ENCODE measurements at regions not wholly inside any gene's neighbourhood (a gene's known extent, or its start where the extent isn't known, plus 50 kb on each side); places are given as distances from the start of the nearest gene placed in this dataset.
"Not testable (repeated sequence)": the region's sequence is repeated elsewhere in the genome, so short reads cannot be mapped to it uniquely, and the experiment has no call there.

DNA sequence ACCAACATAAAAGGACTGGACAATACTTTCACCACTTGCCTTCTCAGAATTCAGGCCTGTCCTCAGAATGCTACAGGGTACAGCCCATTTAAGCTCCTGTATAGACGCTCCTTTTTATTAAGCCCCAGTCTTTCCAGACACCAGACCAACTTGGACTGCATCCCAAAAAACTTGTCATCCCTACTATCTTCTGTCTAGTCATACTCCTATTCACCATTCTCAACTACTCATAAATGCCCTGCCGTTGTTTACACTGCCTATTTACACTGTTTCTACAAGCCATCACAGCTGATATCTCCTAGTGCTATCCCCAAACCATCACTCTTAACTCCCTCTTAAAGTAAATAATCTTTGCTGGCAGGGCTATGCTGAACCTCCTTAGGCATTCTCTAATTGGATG, 123.2 kb upstream of the RMP24 start:
- TF ChIP-seq, protein P1, sequence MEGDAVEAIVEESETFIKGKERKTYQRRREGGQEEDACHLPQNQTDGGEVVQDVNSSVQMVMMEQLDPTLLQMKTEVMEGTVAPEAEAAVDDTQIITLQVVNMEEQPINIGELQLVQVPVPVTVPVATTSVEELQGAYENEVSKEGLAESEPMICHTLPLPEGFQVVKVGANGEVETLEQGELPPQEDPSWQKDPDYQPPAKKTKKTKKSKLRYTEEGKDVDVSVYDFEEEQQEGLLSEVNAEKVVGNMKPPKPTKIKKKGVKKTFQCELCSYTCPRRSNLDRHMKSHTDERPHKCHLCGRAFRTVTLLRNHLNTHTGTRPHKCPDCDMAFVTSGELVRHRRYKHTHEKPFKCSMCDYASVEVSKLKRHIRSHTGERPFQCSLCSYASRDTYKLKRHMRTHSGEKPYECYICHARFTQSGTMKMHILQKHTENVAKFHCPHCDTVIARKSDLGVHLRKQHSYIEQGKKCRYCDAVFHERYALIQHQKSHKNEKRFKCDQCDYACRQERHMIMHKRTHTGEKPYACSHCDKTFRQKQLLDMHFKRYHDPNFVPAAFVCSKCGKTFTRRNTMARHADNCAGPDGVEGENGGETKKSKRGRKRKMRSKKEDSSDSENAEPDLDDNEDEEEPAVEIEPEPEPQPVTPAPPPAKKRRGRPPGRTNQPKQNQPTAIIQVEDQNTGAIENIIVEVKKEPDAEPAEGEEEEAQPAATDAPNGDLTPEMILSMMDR (IDR thresholded peaks at IDR 0.05) = not testable (repeated sequence)
- not testable (repeated sequence) for TF ChIP-seq POLR2A (IDR thresholded peaks at IDR 0.05)

Measured in adrenal gland (tissue), 5 donors.